NOMO-1 treated with DMSO at 0.1 percent for 48 hours (cell line): ENCODE measurements at regions not wholly inside any gene's neighbourhood (a gene's known extent, or its start where the extent isn't known, plus 50 kb on each side); places are given as distances from the start of the nearest gene placed in this dataset.

Experiments used
- DNase-seq: peaks from one replicate; lab custom pipeline; 2025; ENCODE audit not compliant: unreplicated experiment; lab: John Stamatoyannopoulos, UW

- DNase-seq: no peak
These were observed 177.8 kb upstream of the NBEA start for GRCh38 chr13:34764246-34764645.

GRCh38 chr13:34765446-34766180 lies 176.5 kb upstream of the NBEA start:
- no peak for DNase-seq

GRCh38 chr13:34767778-34768177 lies 174.3 kb upstream of the NBEA start:
- no peak for DNase-seq

- no peak for DNase-seq
These were observed 169.9 kb upstream of the NBEA start for GRCh38 chr13:34772206-34772605.

GRCh38 chr13:34772881-34773280 lies 169.2 kb upstream of the NBEA start:
- DNase-seq: no peak

GRCh38 chr13:34776390-34776981 lies 165.6 kb upstream of the NBEA start:
- DNase-seq: no peak

- DNase-seq: no peak
These were observed 164.8 kb upstream of the NBEA start for GRCh38 chr13:34777089-34777913.

GRCh38 chr13:34777914-34778303 lies 164.2 kb upstream of the NBEA start:
- DNase-seq: no peak

GRCh38 chr13:34779171-34779570 lies 162.9 kb upstream of the NBEA start:
- DNase-seq: no peak

- no peak for DNase-seq
These were observed 148.8 kb upstream of the NBEA start for GRCh38 chr13:34793301-34793700.

GRCh38 chr13:34803756-34804155 lies 138.3 kb upstream of the NBEA start:
- DNase-seq: no peak

- DNase-seq: no peak
These were observed 136.7 kb upstream of the NBEA start for GRCh38 chr13:34805347-34805746.

GRCh38 chr13:34808649-34809048 lies 133.4 kb upstream of the NBEA start:
- no peak for DNase-seq

- no peak for DNase-seq
These were observed 131.1 kb upstream of the NBEA start for GRCh38 chr13:34810996-34811395.

GRCh38 chr13:34815526-34815925 lies 126.5 kb upstream of the NBEA start:
- DNase-seq: no peak

GRCh38 chr13:34816245-34816884 lies 125.7 kb upstream of the NBEA start:
- DNase-seq: no peak

- DNase-seq: no peak
These were observed 125.0 kb upstream of the NBEA start for GRCh38 chr13:34816908-34817665.

- no peak for DNase-seq
These were observed 119.4 kb upstream of the NBEA start for GRCh38 chr13:34822650-34823049.

GRCh38 chr13:34826432-34826831 lies 115.6 kb upstream of the NBEA start:
- DNase-seq: no peak

- no peak for DNase-seq
These were observed 108.4 kb upstream of the NBEA start for GRCh38 chr13:34833562-34834182.
